ENCODE measurements at regions not wholly inside any gene's neighbourhood (a gene's known extent, or its start where the extent isn't known, plus 50 kb on each side); places are given as distances from the start of the nearest gene placed in this dataset.

- intact Hi-C loops (cut with micrococcal nuclease; ENCODE audit: unreplicated experiment), result no loop called here
- TF ChIP-seq CTCF (IDR thresholded peaks at IDR 0.05; ENCODE audit: insufficient read depth in 1 of 2, low read depth in 1 of 2, low read length in 1 of 2, severe bottlenecking in 1 of 2, unreplicated experiment in 1 of 2), result no peak
- Histone ChIP-seq H3K9me3 (no peaks in the 10 kb centered on the region), H3K36me3 (ENCODE audit: control insufficient read depth, insufficient read depth, low read length) (no peaks in the 10 kb centered on the region), H3K27me3 (replicated peaks; ENCODE audit: control insufficient read depth, insufficient read depth, low read length) (no peaks in the 10 kb centered on the region), H3K4me3 (ENCODE audit: low read depth, low read length) (no peak overlapping the region), H3K4me1 (peaks cover 16% of the 10 kb centered on the region)
- H3K36me3 Mint-ChIP-seq (ENCODE audit: insufficient read depth, unreplicated experiment), result no peaks in the 10 kb centered on the region
- peaks cover 34% of the 10 kb centered on the region for H3K4me1 Mint-ChIP-seq (ENCODE audit: low read depth, unreplicated experiment)
- H3K27ac Mint-ChIP-seq (ENCODE audit: unreplicated experiment), result no peak overlapping the region
- H3K27me3 Mint-ChIP-seq (ENCODE audit: insufficient read depth, unreplicated experiment), result no peaks in the 10 kb centered on the region
- H3K9me3 Mint-ChIP-seq (ENCODE audit: unreplicated experiment), result peaks cover 12% of the 10 kb centered on the region
- DNase-seq, result no peak
- CTCF ChIA-PET, result no interaction called here
- POLR2A ChIA-PET, result no interaction called here
- H3K4me3 Mint-ChIP-seq (ENCODE audit: unreplicated experiment), result no peak overlapping the region
- no TSS peak for BruUV-seq (replicated peaks)
These were observed 102.6 kb upstream of the SERP2 start for GRCh38 chr13:44271031-44271455.

GRCh38 chr13:44271473-44271872 is 102.2 kb upstream of the SERP2 start:
- Mint-ChIP-seq H3K27ac (ENCODE audit: unreplicated experiment) (no peak overlapping the region), H3K4me1 (ENCODE audit: low read depth, unreplicated experiment) (peaks cover 35% of the 10 kb centered on the region), H3K27me3 (ENCODE audit: insufficient read depth, unreplicated experiment) (no peaks in the 10 kb centered on the region), H3K36me3 (ENCODE audit: insufficient read depth, unreplicated experiment) (no peaks in the 10 kb centered on the region), H3K4me3 (ENCODE audit: unreplicated experiment) (no peak overlapping the region), H3K9me3 (ENCODE audit: unreplicated experiment) (peaks cover 12% of the 10 kb centered on the region)
- CTCF ChIA-PET, result no interaction called here
- Histone ChIP-seq H3K4me3 (ENCODE audit: low read depth, low read length) (no peak overlapping the region), H3K36me3 (ENCODE audit: control insufficient read depth, insufficient read depth, low read length) (no peaks in the 10 kb centered on the region), H3K27me3 (replicated peaks; ENCODE audit: control insufficient read depth, insufficient read depth, low read length) (no peaks in the 10 kb centered on the region), H3K9me3 (no peaks in the 10 kb centered on the region), H3K4me1 (peaks cover 19% of the 10 kb centered on the region)
- no peak for TF ChIP-seq CTCF (IDR thresholded peaks at IDR 0.05; ENCODE audit: insufficient read depth in 1 of 2, low read depth in 1 of 2, low read length in 1 of 2, severe bottlenecking in 1 of 2, unreplicated experiment in 1 of 2)
- DNase-seq, result no peak
- no TSS peak for BruUV-seq (replicated peaks)
- intact Hi-C loops (cut with micrococcal nuclease; ENCODE audit: unreplicated experiment), result no loop called here
- POLR2A ChIA-PET, result no interaction called here

- intact Hi-C loops (cut with micrococcal nuclease; ENCODE audit: unreplicated experiment), result no loop called here
- H3K4me1 ChIP-seq, result peaks cover 23% of the 10 kb centered on the region
- TF ChIP-seq CTCF (IDR thresholded peaks at IDR 0.05; ENCODE audit: insufficient read depth in 1 of 2, low read depth in 1 of 2, low read length in 1 of 2, severe bottlenecking in 1 of 2, unreplicated experiment in 1 of 2), result no peak
- 0 out of 2 replicates have a peak, but pooled peaks cover 3% of the 10 kb centered on the region for H3K9me3 ChIP-seq
- no peak for DNase-seq
- ChIA-PET POLR2A (no interaction called here), CTCF (no interaction called here)
- BruUV-seq (replicated peaks), result no TSS peak
- no peaks in the 10 kb centered on the region for H3K36me3 ChIP-seq (ENCODE audit: control insufficient read depth, insufficient read depth, low read length)
- no peak overlapping the region for H3K27ac Mint-ChIP-seq (ENCODE audit: unreplicated experiment)
- no peak overlapping the region for H3K4me3 ChIP-seq (ENCODE audit: low read depth, low read length)
- H3K4me1 Mint-ChIP-seq (ENCODE audit: low read depth, unreplicated experiment), result peaks cover 35% of the 10 kb centered on the region
- H3K27me3 ChIP-seq (replicated peaks; ENCODE audit: control insufficient read depth, insufficient read depth, low read length), result no peaks in the 10 kb centered on the region
- no peaks in the 10 kb centered on the region for H3K27me3 Mint-ChIP-seq (ENCODE audit: insufficient read depth, unreplicated experiment)
- H3K36me3 Mint-ChIP-seq (ENCODE audit: insufficient read depth, unreplicated experiment), result no peaks in the 10 kb centered on the region
- peaks cover 7% of the 10 kb centered on the region for H3K9me3 Mint-ChIP-seq (ENCODE audit: unreplicated experiment)
- H3K4me3 Mint-ChIP-seq (ENCODE audit: unreplicated experiment), result no peak overlapping the region
These were observed 101.7 kb upstream of the SERP2 start for GRCh38 chr13:44271915-44272341.

Measured in Caco-2 (cell line).